H1 (cell line): ENCODE measurements at regions not wholly inside any gene's neighbourhood (a gene's known extent, or its start where the extent isn't known, plus 50 kb on each side); places are given as distances from the start of the nearest gene placed in this dataset.

Experiments
- CTCF ChIA-PET: fragments of 300-600 bp; sonication (Branson Sonifier 250); formaldehyde crosslinking; loops from one replicate; lab custom pipeline; 2021; ENCODE audit not compliant: partially characterized antibody; lab: Charles Lee
- POLR2A ChIA-PET: fragments of 300-600 bp; sonication (Branson Sonifier 250); formaldehyde crosslinking; loops from one replicate; lab custom pipeline; 2021; ENCODE audit warnings: inconsistent platforms; ENCODE audit not compliant: partially characterized antibody; lab: Charles Lee
- DNase-seq, 2 experiments: peaks; one replicate each; pipeline versions ENCODE4 v3.0.0 to v3.0.0-alpha.2; 2010 to 2022; ENCODE audit warnings: low spot score in 2 of 2, low read depth in 1 of 2, mixed read lengths in 1 of 2
- FAIRE-seq: peaks from 2 replicates; lab custom pipeline; 2011; peaks lifted over from hg19 to GRCh38; lab: Jason Lieb, UNC
- H2AFZ ChIP-seq: 2 replicates; pipeline ENCODE4 v1.8.1; 2012; ENCODE audit warnings: low read length, inconsistent platforms
- H2AK5ac ChIP-seq: 2 replicates; pipeline ENCODE4 v1.6.1; 2013; ENCODE audit warnings: low read depth, low read length
- H2BK120ac ChIP-seq: replicated peaks from 2 replicates; pipeline ENCODE3; 2013; ENCODE audit warnings: low read depth, low read length, inconsistent platforms
- H2BK12ac ChIP-seq: 2 replicates; pipeline ENCODE4 v1.6.1; 2013; ENCODE audit warnings: low read depth, low read length
- H2BK15ac ChIP-seq: 2 replicates; pipeline ENCODE4 v1.6.1; 2013; ENCODE audit warnings: low read length
- H2BK20ac ChIP-seq: 2 replicates; pipeline ENCODE4 v1.6.1; 2013; ENCODE audit warnings: low read length
- H2BK5ac ChIP-seq: 2 replicates; pipeline ENCODE4 v1.6.1; 2013; ENCODE audit warnings: low read depth, low read length
- H3K14ac ChIP-seq: 2 replicates; pipeline ENCODE4 v1.6.1; 2013; ENCODE audit warnings: inconsistent platforms; ENCODE audit not compliant: insufficient read length
- H3K18ac ChIP-seq: 2 replicates; pipeline ENCODE4 v1.6.1; 2013; ENCODE audit warnings: low read length; ENCODE audit errors: extremely low read depth
- H3K23ac ChIP-seq: 2 replicates; pipeline ENCODE4 v1.6.1; 2013; ENCODE audit warnings: inconsistent platforms; ENCODE audit not compliant: insufficient read length
- H3K23me2 ChIP-seq: 2 replicates; pipeline ENCODE4 v1.6.1; 2013; ENCODE audit warnings: low read depth, low read length
- H3K27ac ChIP-seq: 2 replicates; pipeline ENCODE4 v1.6.1; 2011; ENCODE audit warnings: low read depth, low read length, inconsistent platforms
- H3K27me3 ChIP-seq, 4 experiments: replicated peaks in 1 of 4; 1 replicate in 1 of 4; 2 replicates in 3 of 4; pipeline versions ENCODE4 v1.6.1 to v1.8.1; 2011 to 2013; ENCODE audit warnings: low read length in 3 of 4, mild to moderate bottlenecking in 3 of 4, inconsistent platforms in 2 of 4, mixed read lengths in 2 of 4, moderate library complexity in 1 of 4; ENCODE audit not compliant: control insufficient read depth in 3 of 4, insufficient read depth in 3 of 4; ENCODE audit errors: extremely low read depth in 1 of 4
- H3K36me3 ChIP-seq, 4 experiments: 2 replicates each; pipeline versions ENCODE4 v1.6.1 to v1.8.1; 2011 to 2013; ENCODE audit warnings: mild to moderate bottlenecking in 4 of 4, low read length in 3 of 4, moderate library complexity in 2 of 4, control low read depth in 1 of 4, inconsistent platforms in 1 of 4; ENCODE audit not compliant: insufficient read depth in 4 of 4, control insufficient read depth in 2 of 4
- H3K4ac ChIP-seq: replicated peaks from 2 replicates; pipeline ENCODE3; 2013; ENCODE audit warnings: low read length, low read depth, mixed read lengths, inconsistent platforms; ENCODE audit not compliant: insufficient read length
- H3K4me1 ChIP-seq, 4 experiments: replicated peaks in 1 of 4; 1 replicate in 1 of 4; 2 replicates in 3 of 4; pipeline versions ENCODE4 v1.6.1 to v1.8.1; 2011 to 2013; ENCODE audit warnings: low read length in 3 of 4, inconsistent platforms in 2 of 4, mixed read lengths in 1 of 4; ENCODE audit not compliant: insufficient read depth in 4 of 4, control insufficient read depth in 3 of 4
- H3K4me2 ChIP-seq, 2 experiments: 2 replicates each; pipeline versions ENCODE4 v1.6.1 to v1.8.1; 2011 to 2013; ENCODE audit warnings: low read depth in 2 of 2, low read length in 2 of 2, control low read depth in 1 of 2, inconsistent platforms in 1 of 2, mild to moderate bottlenecking in 1 of 2; ENCODE audit not compliant: insufficient read depth in 1 of 2
- H3K4me3 ChIP-seq, 4 experiments: fragments of 200-600, 300-600 bp in 1 of 4; sonication (generic), shearing (Covaris generic), sonication (Bioruptor Twin) in 1 of 4; 2 replicates each; pipeline versions ENCODE4 v1.5.1 to v1.8.1; 2011 to 2016; ENCODE audit warnings: low read length in 4 of 4, low read depth in 3 of 4, control low read depth in 2 of 4, inconsistent platforms in 2 of 4, mild to moderate bottlenecking in 2 of 4, mixed read lengths in 1 of 4, moderate library complexity in 1 of 4; ENCODE audit not compliant: insufficient read depth in 2 of 4; ENCODE audit errors: extremely low read depth in 1 of 4
- H3K56ac ChIP-seq: replicated peaks from 2 replicates; pipeline ENCODE3; 2013; ENCODE audit warnings: low read depth, mild to moderate bottlenecking, mixed read lengths, low read length, inconsistent platforms; ENCODE audit not compliant: insufficient read length
- H3K79me1 ChIP-seq: 2 replicates; pipeline ENCODE4 v1.6.1; 2013; ENCODE audit warnings: low read depth, low read length, control low read depth
- H3K79me2 ChIP-seq, 2 experiments: 2 replicates each; pipeline versions ENCODE4 v1.6.1 to v1.8.1; 2012 to 2013; ENCODE audit warnings: low read length in 2 of 2, mild to moderate bottlenecking in 2 of 2, inconsistent platforms in 1 of 2; ENCODE audit not compliant: insufficient read depth in 2 of 2, control insufficient read depth in 1 of 2
- H3K9ac ChIP-seq, 4 experiments: replicated peaks in 1 of 4; 1 replicate in 1 of 4; 2 replicates in 3 of 4; pipeline versions ENCODE4 v1.6.1 to v1.8.1; 2011 to 2013; ENCODE audit warnings: low read depth in 3 of 4, low read length in 3 of 4, control low read depth in 2 of 4, mild to moderate bottlenecking in 2 of 4, moderate library complexity in 2 of 4, inconsistent platforms in 1 of 4; ENCODE audit errors: extremely low read depth in 1 of 4
- H3K9me3 ChIP-seq, 2 experiments: 2 replicates each; pipeline versions ENCODE4 v1.6.1 to v1.8.1; 2012 to 2013; ENCODE audit warnings: mild to moderate bottlenecking in 2 of 2, moderate library complexity in 2 of 2, control low read depth in 1 of 2, inconsistent platforms in 1 of 2, low read depth in 1 of 2, low read length in 1 of 2, mixed read lengths in 1 of 2; ENCODE audit not compliant: insufficient read depth in 2 of 2
- H4K20me1 ChIP-seq, 2 experiments: replicated peaks in 1 of 2; 2 replicates each; pipeline versions ENCODE3 to v1.8.1; 2011 to 2013; ENCODE audit warnings: inconsistent platforms in 2 of 2, low read length in 2 of 2, mild to moderate bottlenecking in 1 of 2; ENCODE audit not compliant: insufficient read depth in 2 of 2, control insufficient read depth in 1 of 2
- H4K5ac ChIP-seq: 2 replicates; pipeline ENCODE4 v1.6.1; 2013; ENCODE audit warnings: low read length, low read depth, mixed read lengths, inconsistent platforms; ENCODE audit not compliant: insufficient read length
- H4K8ac ChIP-seq: 2 replicates; pipeline ENCODE4 v1.8.0; 2013; ENCODE audit warnings: mild to moderate bottlenecking, moderate library complexity, low read length, inconsistent platforms; ENCODE audit not compliant: insufficient read depth; ENCODE audit errors: extremely low read depth
- H4K91ac ChIP-seq: replicated peaks from 2 replicates; pipeline ENCODE3; 2013; ENCODE audit warnings: low read length, mixed read lengths, inconsistent platforms; ENCODE audit not compliant: insufficient read length
- EP300 ChIP-seq, 2 experiments: IDR thresholded peaks; 1 replicate in 1 of 2; 2 replicates in 1 of 2; pipeline ENCODE4 v1.6.1; 2011 to 2012; ENCODE audit warnings: low read depth in 2 of 2, low read length in 2 of 2, mild to moderate bottlenecking in 2 of 2, borderline replicate concordance in 1 of 2, inconsistent platforms in 1 of 2, moderate library complexity in 1 of 2
- GABPA ChIP-seq: IDR thresholded peaks from 2 replicates; pipeline ENCODE4 v1.6.1; 2011; ENCODE audit warnings: mild to moderate bottlenecking, low read length, moderate library complexity, borderline replicate concordance; ENCODE audit not compliant: insufficient read depth
- JUN ChIP-seq: IDR thresholded peaks from 2 replicates; pipeline ENCODE4 v1.6.1; 2011; ENCODE audit warnings: low read depth, mild to moderate bottlenecking, improper control_type of control experiment, low read length
- WGBS, 2 experiments: shearing (Covaris generic) in 1 of 2; methylation state at CpG; one replicate each; pipeline versions ENCODE4 v1.1.6 to v1.1.7; 2013 to 2015; ENCODE audit warnings: low lambda C conversion rate in 2 of 2, mixed read lengths in 2 of 2, inconsistent platforms in 1 of 2, low coverage in 1 of 2, missing lambda C conversion rate in 1 of 2; ENCODE audit not compliant: insufficient replicate concordance in 2 of 2, insufficient coverage in 1 of 2, insufficient read length in 1 of 2; ENCODE audit errors: extremely low coverage in 1 of 2, missing lambda C conversion rate in 1 of 2; 5-methylcytosine and 5-hydroxymethylcytosine counted together

- Histone ChIP-seq H3K79me2 (no peaks in the 10 kb centered on the region), H3K36me3 (no peaks in the 10 kb centered on the region), H3K14ac (no peak overlapping the region), H4K5ac (no peak overlapping the region), H3K9ac (no peak overlapping the region), H3K79me1 (no peaks in the 10 kb centered on the region), H3K4me3 (no peak overlapping the region), H3K18ac (no peak overlapping the region), H4K8ac (no peak overlapping the region; the same call in 1 of the 2 replicates), H3K27ac (no peak overlapping the region), H3K27me3 (no peaks in the 10 kb centered on the region), H4K91ac (no peak overlapping the region), H3K9me3 (no peaks in the 10 kb centered on the region), H2BK12ac (no peak overlapping the region), H3K4ac (no peak overlapping the region), H3K23ac (no peak overlapping the region), H2AFZ (no peak overlapping the region), H2AK5ac (no peak overlapping the region), H3K4me1 (peaks cover 0 to 3% (median 0%) of the 10 kb centered on the region in 4 experiments; a peak in 1 of 7 replicates), H3K4me2 (no peak overlapping the region), H2BK120ac (no peak overlapping the region), H3K56ac (no peak overlapping the region), H3K23me2 (no peaks in the 10 kb centered on the region), H2BK15ac (no peak overlapping the region), H4K20me1 (no peaks in the 10 kb centered on the region), H2BK5ac (no peak overlapping the region), H2BK20ac (no peak overlapping the region)
- CTCF ChIA-PET = interaction anchor here (0.9 to 3.5 kb wide), 3 partner anchors 9 to 46 kb away, joined by 3 to 20 read pairs (median 4); no protein-coding TSS in a partner anchor
- WGBS, 2 experiments = 96% methylated on average over 4 of the region's 5 CpGs; no CpG with 5 or more reads in 1 of the 2 experiments
- TF ChIP-seq GABPA (no peak), JUN (no peak), EP300 (IDR thresholded peaks at IDR 0.05; ENCODE audit: borderline replicate concordance in 1 of 2, low read depth in 2 of 2, low read length in 2 of 2) (no peak)
- POLR2A ChIA-PET = no interaction called here
- FAIRE-seq (no peak), DNase-seq (peak in 1 of 2 experiments; percentile 26)
Measured at GRCh38 chr1:30313584-30313983, 409.8 kb downstream of the MATN1 start.
